CD4-positive, alpha-beta T cell (primary cell): ENCODE measurements at regions not wholly inside any gene's neighbourhood (a gene's known extent, or its start where the extent isn't known, plus 50 kb on each side); places are given as distances from the start of the nearest gene placed in this dataset.

Experiments
- ATAC-seq: fragments of 200-7000 bp; cut with Tn5 transposase; one replicate; pipeline ENCODE4 v1.10.0; 2022; ENCODE audit warnings: mild to moderate bottlenecking; ENCODE audit not compliant: poor library complexity
- CTCF ChIA-PET: fragments of 350-600 bp; sonication (Branson Sonifier 250); formaldehyde crosslinking; loops from one replicate; lab custom pipeline; 2021; ENCODE audit warnings: antibody characterized with exemption, inconsistent platforms; lab: Charles Lee
- POLR2A ChIA-PET: fragments of 350-600 bp; sonication (Branson Sonifier 250); formaldehyde crosslinking; loops from one replicate; lab custom pipeline; 2021; ENCODE audit warnings: antibody characterized with exemption, inconsistent platforms; lab: Charles Lee
- DNase-seq, 14 experiments: peaks; one replicate each; pipeline ENCODE4 v3.0.0-alpha.2; 2013 to 2020; ENCODE audit warnings: mixed read lengths in 2 of 14
- H3K27ac ChIP-seq, 2 donors: one replicate each; pipeline versions ENCODE4 v1.5.1 to v1.7.0; 2013; ENCODE audit warnings: low read length in 2 of 2, low read depth in 1 of 2, mild to moderate bottlenecking in 1 of 2
- H3K27me3 ChIP-seq, 2 experiments: 1 replicate in 1 of 2; 2 replicates in 1 of 2; pipeline versions ENCODE4 v1.6.1 to v1.7.0; 2013; ENCODE audit warnings: low read length in 2 of 2, control low read depth in 1 of 2, mild to moderate bottlenecking in 1 of 2, moderate library complexity in 1 of 2; ENCODE audit not compliant: insufficient read depth in 2 of 2, control insufficient read depth in 1 of 2
- H3K36me3 ChIP-seq: one replicate; pipeline ENCODE4 v1.6.1; 2013; ENCODE audit warnings: low read length, control low read depth; ENCODE audit not compliant: insufficient read depth
- H3K4me1 ChIP-seq: one replicate; pipeline ENCODE4 v1.6.1; 2013; ENCODE audit warnings: low read length, control low read depth; ENCODE audit not compliant: insufficient read depth
- H3K4me3 ChIP-seq: one replicate; pipeline ENCODE4 v1.5.1; 2013; ENCODE audit warnings: mild to moderate bottlenecking, low read length, moderate library complexity
- H3K9me3 ChIP-seq, 2 experiments: 1 replicate in 1 of 2; 2 replicates in 1 of 2; pipeline versions ENCODE4 v1.6.1 to v1.7.0; 2013; ENCODE audit warnings: low read length in 2 of 2, mild to moderate bottlenecking in 2 of 2, control low read depth in 1 of 2, moderate library complexity in 1 of 2; ENCODE audit not compliant: control insufficient read depth in 1 of 2, insufficient read depth in 1 of 2
- H3K27ac Mint-ChIP-seq: one replicate; pipeline ENCODE4 v1.8.0; 2020; ENCODE audit warnings: mixed read lengths
- H3K27me3 Mint-ChIP-seq: one replicate; pipeline ENCODE4 v1.8.0; 2021; ENCODE audit warnings: mixed read lengths
- H3K36me3 Mint-ChIP-seq: one replicate; pipeline ENCODE4 v1.8.0; 2021; ENCODE audit warnings: low read depth, mixed read lengths
- H3K4me1 Mint-ChIP-seq: one replicate; pipeline ENCODE4 v1.8.0; 2021; ENCODE audit warnings: low read depth, mixed read lengths
- H3K4me3 Mint-ChIP-seq: one replicate; pipeline ENCODE4 v1.8.0; 2020; ENCODE audit warnings: mild to moderate bottlenecking, mixed read lengths
- H3K9me3 Mint-ChIP-seq: one replicate; pipeline ENCODE4 v1.8.0; 2020; ENCODE audit warnings: mixed read lengths
- intact Hi-C, 2 experiments: fragments of 100-400 bp; cut with DNase I in 1 of 2; cut with micrococcal nuclease in 1 of 2; formaldehyde crosslinking; loops; one replicate each; pipeline versions ENCODE4 v1.15.1 to v1.9.0; 2023 to 2025; cut with DNase I, micrococcal nuclease
- TF ChIP-seq, protein P1 (sequence below): fragments of 200-600 bp; IDR thresholded peaks from one replicate; pipeline ENCODE4 v1.8.0; 2022; ENCODE audit warnings: antibody characterized with exemption, mild to moderate bottlenecking

DNA sequence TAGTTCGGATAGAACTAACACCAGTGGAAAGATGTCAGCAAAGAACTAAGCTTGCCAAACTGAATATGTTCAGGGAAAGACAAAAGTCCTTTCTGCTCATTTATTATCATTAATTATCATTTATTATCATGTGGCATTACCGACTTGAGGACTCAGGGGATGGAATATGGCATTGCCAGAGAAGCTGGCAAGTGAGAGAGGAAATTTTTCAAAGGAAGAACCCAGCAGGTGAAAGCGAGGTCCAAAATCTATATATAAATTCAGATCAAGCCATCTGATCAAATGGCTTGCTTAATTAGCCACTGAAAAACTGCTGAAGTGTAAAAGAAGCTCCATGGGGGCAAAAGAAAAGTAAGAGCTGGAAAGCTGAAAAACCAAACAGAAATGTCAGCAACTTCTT, 1049.6 kb upstream of the SEMA6A start:
- no peaks in the 10 kb centered on the region for H3K4me1 Mint-ChIP-seq
- Histone ChIP-seq H3K4me3 (no peak overlapping the region), H3K4me1 (no peaks in the 10 kb centered on the region), H3K36me3 (no peaks in the 10 kb centered on the region), H3K9me3 (peaks cover 0 to 6% of the 10 kb centered on the region in 2 experiments), H3K27me3 (no peaks in the 10 kb centered on the region), H3K27ac (no peak overlapping the region)
- no peak overlapping the region for H3K4me3 Mint-ChIP-seq
- POLR2A ChIA-PET = no interaction called here
- TF ChIP-seq, protein P1, sequence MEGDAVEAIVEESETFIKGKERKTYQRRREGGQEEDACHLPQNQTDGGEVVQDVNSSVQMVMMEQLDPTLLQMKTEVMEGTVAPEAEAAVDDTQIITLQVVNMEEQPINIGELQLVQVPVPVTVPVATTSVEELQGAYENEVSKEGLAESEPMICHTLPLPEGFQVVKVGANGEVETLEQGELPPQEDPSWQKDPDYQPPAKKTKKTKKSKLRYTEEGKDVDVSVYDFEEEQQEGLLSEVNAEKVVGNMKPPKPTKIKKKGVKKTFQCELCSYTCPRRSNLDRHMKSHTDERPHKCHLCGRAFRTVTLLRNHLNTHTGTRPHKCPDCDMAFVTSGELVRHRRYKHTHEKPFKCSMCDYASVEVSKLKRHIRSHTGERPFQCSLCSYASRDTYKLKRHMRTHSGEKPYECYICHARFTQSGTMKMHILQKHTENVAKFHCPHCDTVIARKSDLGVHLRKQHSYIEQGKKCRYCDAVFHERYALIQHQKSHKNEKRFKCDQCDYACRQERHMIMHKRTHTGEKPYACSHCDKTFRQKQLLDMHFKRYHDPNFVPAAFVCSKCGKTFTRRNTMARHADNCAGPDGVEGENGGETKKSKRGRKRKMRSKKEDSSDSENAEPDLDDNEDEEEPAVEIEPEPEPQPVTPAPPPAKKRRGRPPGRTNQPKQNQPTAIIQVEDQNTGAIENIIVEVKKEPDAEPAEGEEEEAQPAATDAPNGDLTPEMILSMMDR = no peak
- no peak for ATAC-seq
- CTCF ChIA-PET = no interaction called here
- H3K36me3 Mint-ChIP-seq = no peaks in the 10 kb centered on the region
- H3K27ac Mint-ChIP-seq = no peak overlapping the region
- peaks cover 15% of the 10 kb centered on the region for H3K9me3 Mint-ChIP-seq
- H3K27me3 Mint-ChIP-seq = no peaks in the 10 kb centered on the region
- intact Hi-C loops = no loop called here
- DNase-seq = no peak

DNA sequence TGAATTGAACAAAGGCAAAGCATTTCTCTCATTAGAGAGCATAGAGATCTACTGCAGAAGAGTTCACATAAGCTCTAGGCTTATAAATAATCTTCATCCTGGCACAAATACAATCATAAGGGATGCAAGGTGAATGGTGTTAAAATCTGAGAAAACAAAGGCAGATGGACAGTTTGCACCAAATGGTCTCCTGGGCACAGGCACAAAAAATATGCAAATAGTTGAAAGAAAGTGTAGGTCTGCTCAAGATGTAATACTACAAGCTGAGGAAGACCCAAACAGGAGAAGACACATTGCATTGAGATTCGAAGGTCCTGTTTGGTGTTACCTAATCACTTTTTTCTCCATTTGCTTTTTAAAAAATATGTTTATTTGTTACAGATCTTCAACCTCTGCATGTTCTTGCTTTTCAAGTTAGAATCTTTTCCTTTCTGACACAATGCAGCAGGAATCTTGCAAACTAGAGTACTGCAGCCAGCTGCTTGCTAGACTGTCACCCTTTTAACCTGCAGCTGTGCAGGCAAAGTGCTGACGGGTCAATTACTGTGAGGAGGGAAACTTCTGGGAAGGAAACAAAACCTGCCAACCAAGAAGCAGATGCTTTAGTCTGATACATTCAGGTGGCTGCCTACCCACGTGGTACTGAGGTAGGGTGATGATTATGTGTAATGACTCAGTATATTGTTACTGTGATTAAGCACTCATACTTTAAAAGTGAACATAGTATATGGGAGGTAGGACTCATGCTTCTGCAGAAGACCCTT, 1048.6 kb upstream of the SEMA6A start:
- H3K4me3 ChIP-seq = no peak overlapping the region
- ChIA-PET CTCF (no interaction called here), POLR2A (no interaction called here)
- H3K27ac ChIP-seq = no peak overlapping the region
- TF ChIP-seq, protein P1 = no peak
- no peak overlapping the region for H3K27ac Mint-ChIP-seq
- no peak overlapping the region for H3K4me3 Mint-ChIP-seq
- ATAC-seq (no peak), DNase-seq (no peak)
- peaks cover 20% of the 10 kb centered on the region for H3K9me3 Mint-ChIP-seq
- H3K4me1 ChIP-seq = no peaks in the 10 kb centered on the region
- no peaks in the 10 kb centered on the region for H3K27me3 Mint-ChIP-seq
- no peaks in the 10 kb centered on the region for H3K36me3 Mint-ChIP-seq
- intact Hi-C loops = no loop called here
- H3K27me3 ChIP-seq = no peaks in the 10 kb centered on the region
- no peaks in the 10 kb centered on the region for H3K4me1 Mint-ChIP-seq
- peaks cover 0 to 6% of the 10 kb centered on the region in 2 experiments for H3K9me3 ChIP-seq
- H3K36me3 ChIP-seq = no peaks in the 10 kb centered on the region

DNA sequence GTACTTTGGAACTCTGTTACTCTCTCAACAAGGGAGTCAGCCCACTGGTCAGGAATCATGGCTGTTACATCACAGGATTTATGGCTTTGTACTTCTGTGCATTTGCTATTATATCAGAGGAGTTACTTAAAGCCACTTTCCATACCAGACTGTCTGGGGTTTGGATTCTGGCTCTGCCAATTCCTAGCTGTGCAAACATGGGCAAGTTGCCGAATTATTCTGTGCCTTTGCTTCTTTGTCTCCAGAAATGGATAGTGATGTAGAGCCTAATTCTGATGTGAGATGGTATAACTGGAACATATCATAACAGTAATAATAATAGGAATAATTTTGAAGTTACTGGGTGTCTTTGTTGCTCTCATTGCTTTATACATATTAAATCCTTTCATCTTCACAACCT, 1047.3 kb upstream of the SEMA6A start:
- CTCF ChIA-PET = no interaction called here
- peaks cover 16% of the 10 kb centered on the region for H3K9me3 Mint-ChIP-seq
- no peak for DNase-seq
- Histone ChIP-seq H3K27ac (no peak overlapping the region), H3K27me3 (no peaks in the 10 kb centered on the region), H3K4me3 (no peak overlapping the region), H3K36me3 (no peaks in the 10 kb centered on the region), H3K9me3 (peaks cover 0 to 6% of the 10 kb centered on the region in 2 experiments), H3K4me1 (no peaks in the 10 kb centered on the region)
- TF ChIP-seq, protein P1 = no peak
- POLR2A ChIA-PET = no interaction called here
- H3K27me3 Mint-ChIP-seq = no peaks in the 10 kb centered on the region
- no peak overlapping the region for H3K27ac Mint-ChIP-seq
- intact Hi-C loops = no loop called here
- no peaks in the 10 kb centered on the region for H3K36me3 Mint-ChIP-seq
- H3K4me3 Mint-ChIP-seq = no peak overlapping the region
- H3K4me1 Mint-ChIP-seq = no peaks in the 10 kb centered on the region
- ATAC-seq = no peak
